Smooth muscle cell (in vitro differentiated cells): ENCODE measurements at regions not wholly inside any gene's neighbourhood (a gene's known extent, or its start where the extent isn't known, plus 50 kb on each side); places are given as distances from the start of the nearest gene placed in this dataset.

Experiments used
- DNase-seq: peaks from one replicate; lab custom pipeline; 2025; ENCODE audit not compliant: unreplicated experiment; lab: John Stamatoyannopoulos, UW
- H2AFZ ChIP-seq: fragments of 200-600 bp; sonication (generic); 2 replicates; pipeline ENCODE4 v1.6.0; 2016; ENCODE audit warnings: antibody characterized with exemption, low read depth, mild to moderate bottlenecking
- H3F3A ChIP-seq: fragments of 200-600 bp; sonication (generic); 2 replicates; pipeline ENCODE4 v1.6.0; 2017; ENCODE audit warnings: antibody characterized with exemption, low read depth
- H3K27ac ChIP-seq: fragments of 200-600 bp; sonication (generic); 2 replicates; pipeline ENCODE4 v1.5.1; 2016; ENCODE audit warnings: low read depth, mild to moderate bottlenecking
- H3K27me3 ChIP-seq: fragments of 200-600 bp; sonication (generic); 2 replicates; pipeline ENCODE4 v1.6.1; 2016; ENCODE audit warnings: low read depth, mild to moderate bottlenecking
- H3K36me3 ChIP-seq: fragments of 200-600 bp; sonication (generic); 2 replicates; pipeline ENCODE4 v1.5.1; 2016; ENCODE audit warnings: low read depth
- H3K4me1 ChIP-seq: fragments of 200-600 bp; sonication (generic); 2 replicates; pipeline ENCODE4 v1.5.1; 2016; ENCODE audit warnings: low read depth
- H3K4me2 ChIP-seq: fragments of 200-600 bp; sonication (generic); 2 replicates; pipeline ENCODE4 v1.6.0; 2016; ENCODE audit warnings: mild to moderate bottlenecking
- H3K4me3 ChIP-seq: fragments of 200-600 bp; sonication (generic); 2 replicates; pipeline ENCODE4 v1.5.1; 2016; ENCODE audit warnings: mild to moderate bottlenecking
- H3K79me2 ChIP-seq: fragments of 200-600 bp; sonication (generic); 2 replicates; pipeline ENCODE4 v1.6.0; 2016; ENCODE audit warnings: low read depth, mild to moderate bottlenecking
- H3K9ac ChIP-seq: fragments of 200-600 bp; sonication (generic); 2 replicates; pipeline ENCODE4 v1.6.0; 2016; ENCODE audit warnings: low read depth
- H3K9me3 ChIP-seq: fragments of 200-600 bp; sonication (generic); replicated peaks from 2 replicates; pipeline ENCODE4 v1.5.1; 2016; ENCODE audit warnings: low read depth
- H4K20me1 ChIP-seq: fragments of 200-600 bp; sonication (generic); 2 replicates; pipeline ENCODE4 v1.6.0; 2016; ENCODE audit warnings: low read depth
- CTCF ChIP-seq: fragments of 200-600 bp; sonication (generic); IDR thresholded peaks from 2 replicates; pipeline ENCODE4 v1.5.1; 2017; ENCODE audit warnings: borderline replicate concordance, mild to moderate bottlenecking, antibody characterized with exemption; ENCODE audit not compliant: insufficient read depth, poor library complexity, severe bottlenecking
- WGBS: methylation state at CpG from one replicate; pipeline ENCODE4 v1.1.7; 2016; ENCODE audit warnings: low lambda C conversion rate; 5-methylcytosine and 5-hydroxymethylcytosine counted together

- Histone ChIP-seq H3K4me3 (no peak overlapping the region), H3K4me2 (no peak overlapping the region), H3K9ac (no peak overlapping the region), H3K36me3 (no peaks in the 10 kb centered on the region), H3K9me3 (no peaks in the 10 kb centered on the region), H3K27ac (no peak overlapping the region), H3F3A (no peaks in the 10 kb centered on the region), H4K20me1 (no peaks in the 10 kb centered on the region), H3K27me3 (no peaks in the 10 kb centered on the region), H3K4me1 (no peaks in the 10 kb centered on the region), H2AFZ (peak overlapping the region; percentile 15), H3K79me2 (no peaks in the 10 kb centered on the region)
- DNase-seq: no peak
- no peak for TF ChIP-seq CTCF
These were observed 140.1 kb upstream of the TSPAN8 start for GRCh38 chr12:71297930-71298329.

GRCh38 chr12:71295953-71296352 lies 138.2 kb upstream of the TSPAN8 start:
- H3F3A ChIP-seq: no peaks in the 10 kb centered on the region
- H2AFZ ChIP-seq: no peak overlapping the region
- no peak for DNase-seq
- no peak overlapping the region for H3K9ac ChIP-seq
- no peak overlapping the region for H3K4me2 ChIP-seq
- no peaks in the 10 kb centered on the region for H3K4me1 ChIP-seq
- H3K4me3 ChIP-seq: no peak overlapping the region
- H4K20me1 ChIP-seq: no peaks in the 10 kb centered on the region
- H3K36me3 ChIP-seq: no peaks in the 10 kb centered on the region
- H3K27ac ChIP-seq: no peak overlapping the region
- H3K27me3 ChIP-seq: no peaks in the 10 kb centered on the region
- no peaks in the 10 kb centered on the region for H3K79me2 ChIP-seq
- TF ChIP-seq CTCF: no peak
- WGBS: 95% methylated on average over 1 of the region's 1 CpG
- H3K9me3 ChIP-seq: no peaks in the 10 kb centered on the region

- no peak for DNase-seq
- H3K36me3 ChIP-seq: no peaks in the 10 kb centered on the region
- TF ChIP-seq CTCF: no peak
- H3K27ac ChIP-seq: no peak overlapping the region
- H2AFZ ChIP-seq: no peak overlapping the region
- 95% methylated on average over 2 of the region's 2 CpGs for WGBS
- no peaks in the 10 kb centered on the region for H3F3A ChIP-seq
- H3K4me2 ChIP-seq: no peak overlapping the region
- no peaks in the 10 kb centered on the region for H3K9me3 ChIP-seq
- no peaks in the 10 kb centered on the region for H3K79me2 ChIP-seq
- H3K9ac ChIP-seq: no peak overlapping the region
- no peaks in the 10 kb centered on the region for H4K20me1 ChIP-seq
- H3K4me1 ChIP-seq: no peaks in the 10 kb centered on the region
- no peak overlapping the region for H3K4me3 ChIP-seq
- no peaks in the 10 kb centered on the region for H3K27me3 ChIP-seq
These were observed 133.9 kb upstream of the TSPAN8 start for GRCh38 chr12:71291746-71292145.

GRCh38 chr12:71283883-71284282 lies 126.1 kb upstream of the TSPAN8 start:
- no peaks in the 10 kb centered on the region for H3K27me3 ChIP-seq
- no peak for TF ChIP-seq CTCF
- H3K4me2 ChIP-seq: no peak overlapping the region
- H3K9me3 ChIP-seq: no peaks in the 10 kb centered on the region
- no peak overlapping the region for H3K27ac ChIP-seq
- H2AFZ ChIP-seq: no peak overlapping the region
- H3K4me1 ChIP-seq: no peaks in the 10 kb centered on the region
- H3K9ac ChIP-seq: no peak overlapping the region
- H3F3A ChIP-seq: no peaks in the 10 kb centered on the region
- no peaks in the 10 kb centered on the region for H3K79me2 ChIP-seq
- H3K4me3 ChIP-seq: no peak overlapping the region
- WGBS: 100% methylated on average over 1 of the region's 1 CpG
- no peaks in the 10 kb centered on the region for H3K36me3 ChIP-seq
- no peaks in the 10 kb centered on the region for H4K20me1 ChIP-seq
- no peak for DNase-seq
